Caco-2 (cell line): ENCODE measurements at regions not wholly inside any gene's neighbourhood (a gene's known extent, or its start where the extent isn't known, plus 50 kb on each side); places are given as distances from the start of the nearest gene placed in this dataset.
"Not testable (repeated sequence)": the region's sequence is repeated elsewhere in the genome, so short reads cannot be mapped to it uniquely, and the experiment has no call there.

Source experiments
- BruUV-seq: library from RNA; stranded (reverse); fragments of 400-500 nt; replicated peaks from 2 replicates; lab custom pipeline; 2021; lab: Mats Ljungman, UMichigan
- CTCF ChIA-PET: fragments of 300-600 bp; sonication (Branson Sonifier 250); formaldehyde crosslinking; loops from one replicate; lab custom pipeline; 2022; ENCODE audit warnings: antibody characterized with exemption; lab: Charles Lee
- POLR2A ChIA-PET: fragments of 300-600 bp; sonication (Branson Sonifier 250); formaldehyde crosslinking; loops from one replicate; lab custom pipeline; 2022; ENCODE audit warnings: antibody characterized with exemption; lab: Charles Lee
- DNase-seq, 2 experiments: peaks; one replicate each; pipeline versions ENCODE4 v3.0.0 to v3.0.0-alpha.2; 2020 to 2022
- H3K27me3 ChIP-seq: replicated peaks from 2 replicates; pipeline ENCODE4 v1.6.0; 2011; ENCODE audit warnings: low read length; ENCODE audit not compliant: control insufficient read depth, insufficient read depth
- H3K36me3 ChIP-seq: 2 replicates; pipeline ENCODE4 v1.5.1; 2011; ENCODE audit warnings: low read length; ENCODE audit not compliant: control insufficient read depth, insufficient read depth
- H3K4me1 ChIP-seq: fragments of 250-450 bp; sonication (Bioruptor Pico); 2 replicates; pipeline ENCODE4 v1.5.1; 2020; ENCODE audit warnings: mild to moderate bottlenecking
- H3K4me3 ChIP-seq: 2 replicates; pipeline ENCODE4 v1.5.1; 2011; ENCODE audit warnings: low read depth, mild to moderate bottlenecking, control low read depth, low read length
- H3K9me3 ChIP-seq: fragments of 250-450 bp; sonication (Bioruptor Pico); 2 replicates; pipeline ENCODE4 v1.5.1; 2020; ENCODE audit warnings: mild to moderate bottlenecking, moderate library complexity
- H3K27ac Mint-ChIP-seq: one replicate; pipeline ENCODE4 v1.8.0; 2022; ENCODE audit warnings: mixed read lengths; ENCODE audit not compliant: unreplicated experiment
- H3K27me3 Mint-ChIP-seq: one replicate; pipeline ENCODE4 v1.8.0; 2022; ENCODE audit warnings: mixed read lengths; ENCODE audit not compliant: insufficient read depth, unreplicated experiment
- H3K36me3 Mint-ChIP-seq: one replicate; pipeline ENCODE4 v1.8.0; 2022; ENCODE audit warnings: mild to moderate bottlenecking, mixed read lengths; ENCODE audit not compliant: insufficient read depth, unreplicated experiment
- H3K4me1 Mint-ChIP-seq: one replicate; pipeline ENCODE4 v1.8.0; 2022; ENCODE audit warnings: low read depth, mixed read lengths; ENCODE audit not compliant: unreplicated experiment
- H3K4me3 Mint-ChIP-seq: one replicate; pipeline ENCODE4 v1.8.0; 2022; ENCODE audit warnings: mild to moderate bottlenecking, moderate library complexity, mixed read lengths; ENCODE audit not compliant: unreplicated experiment
- H3K9me3 Mint-ChIP-seq: one replicate; pipeline ENCODE4 v1.8.0; 2022; ENCODE audit warnings: mixed read lengths; ENCODE audit not compliant: unreplicated experiment
- CTCF ChIP-seq, 2 experiments: fragments of 200-600 bp in 1 of 2; IDR thresholded peaks; 1 replicate in 1 of 2; 2 replicates in 1 of 2; pipeline versions ENCODE4 v1.5.1 to v1.8.0; 2011 to 2022; ENCODE audit warnings: antibody characterized with exemption in 1 of 2, control low read depth in 1 of 2, inconsistent platforms in 1 of 2, low read depth in 1 of 2, low read length in 1 of 2, mild to moderate bottlenecking in 1 of 2, moderate library complexity in 1 of 2; ENCODE audit not compliant: insufficient read depth in 1 of 2, severe bottlenecking in 1 of 2, unreplicated experiment in 1 of 2
- intact Hi-C: fragments of 100-400 bp; cut with micrococcal nuclease; formaldehyde crosslinking; loops from one replicate; pipeline ENCODE4 v1.10.0; 2022; ENCODE audit not compliant: unreplicated experiment

GRCh38 chr5:163578652-163579051 is 73.2 kb downstream of the MAT2B start:
- DNase-seq: no peak
- BruUV-seq: no TSS peak
- no peak overlapping the region for H3K4me3 Mint-ChIP-seq
- Histone ChIP-seq H3K4me1 (no peaks in the 10 kb centered on the region), H3K27me3 (no peaks in the 10 kb centered on the region), H3K9me3 (no peaks in the 10 kb centered on the region), H3K36me3 (no peaks in the 10 kb centered on the region), H3K4me3 (no peak overlapping the region)
- H3K36me3 Mint-ChIP-seq: no peaks in the 10 kb centered on the region
- H3K9me3 Mint-ChIP-seq: no peaks in the 10 kb centered on the region
- POLR2A ChIA-PET: no interaction called here
- intact Hi-C loops: no loop called here
- peaks cover 2% of the 10 kb centered on the region for H3K27me3 Mint-ChIP-seq
- H3K27ac Mint-ChIP-seq: no peak overlapping the region
- CTCF ChIA-PET: no interaction called here
- H3K4me1 Mint-ChIP-seq: no peaks in the 10 kb centered on the region
- TF ChIP-seq CTCF (IDR thresholded peaks at IDR 0.05; ENCODE audit: insufficient read depth in 1 of 2, low read depth in 1 of 2, low read length in 1 of 2, severe bottlenecking in 1 of 2, unreplicated experiment in 1 of 2): no peak

GRCh38 chr5:163579729-163580128 is 74.3 kb downstream of the MAT2B start:
- no TSS peak for BruUV-seq
- H3K4me1 Mint-ChIP-seq: no peaks in the 10 kb centered on the region
- CTCF ChIA-PET: no interaction called here

GRCh38 chr5:163580516-163580915 is 75.1 kb downstream of the MAT2B start:
- Mint-ChIP-seq H3K4me1 (no peaks in the 10 kb centered on the region), H3K9me3 (no peaks in the 10 kb centered on the region), H3K27me3 (no peaks in the 10 kb centered on the region), H3K27ac (no peak overlapping the region), H3K4me3 (no peak overlapping the region), H3K36me3 (no peaks in the 10 kb centered on the region)
- no peak for DNase-seq
- TF ChIP-seq CTCF (IDR thresholded peaks at IDR 0.05; ENCODE audit: insufficient read depth in 1 of 2, low read depth in 1 of 2, low read length in 1 of 2, severe bottlenecking in 1 of 2, unreplicated experiment in 1 of 2): no peak
- Histone ChIP-seq H3K9me3 (no peaks in the 10 kb centered on the region), H3K36me3 (no peaks in the 10 kb centered on the region), H3K4me3 (no peak overlapping the region), H3K27me3 (no peaks in the 10 kb centered on the region), H3K4me1 (no peaks in the 10 kb centered on the region)
- ChIA-PET POLR2A (no interaction called here), CTCF (no interaction called here)
- intact Hi-C loops: no loop called here
- BruUV-seq: no TSS peak

More at GRCh38 chr5:163579729-163580128, 74.3 kb downstream of the MAT2B start:
- Mint-ChIP-seq H3K9me3 (no peaks in the 10 kb centered on the region), H3K4me3 (no peak overlapping the region), H3K36me3 (no peaks in the 10 kb centered on the region), H3K27ac (no peak overlapping the region), H3K27me3 (no peaks in the 10 kb centered on the region)
- intact Hi-C loops: no loop called here
- DNase-seq: no peak
- Histone ChIP-seq H3K4me3 (no peak overlapping the region), H3K36me3 (no peaks in the 10 kb centered on the region), H3K4me1 (no peaks in the 10 kb centered on the region), H3K27me3 (no peaks in the 10 kb centered on the region), H3K9me3 (no peaks in the 10 kb centered on the region)
- no peak for TF ChIP-seq CTCF (IDR thresholded peaks at IDR 0.05; ENCODE audit: insufficient read depth in 1 of 2, low read depth in 1 of 2, low read length in 1 of 2, severe bottlenecking in 1 of 2, unreplicated experiment in 1 of 2)
- POLR2A ChIA-PET: no interaction called here

- H3K27me3 Mint-ChIP-seq, CTCF ChIA-PET, H3K4me3 Mint-ChIP-seq, H3K27me3 ChIP-seq, DNase-seq, H3K9me3 ChIP-seq, POLR2A ChIA-PET, H3K36me3 Mint-ChIP-seq, intact Hi-C loops, H3K4me1 Mint-ChIP-seq, H3K27ac Mint-ChIP-seq, H3K4me1 ChIP-seq, H3K9me3 Mint-ChIP-seq, H3K36me3 ChIP-seq, BruUV-seq, H3K4me3 ChIP-seq: not testable (repeated sequence)
Measured at GRCh38 chr5:163583491-163584153, 78.2 kb downstream of the MAT2B start.
